ENCODE measurements at regions not wholly inside any gene's neighbourhood (a gene's known extent, or its start where the extent isn't known, plus 50 kb on each side); places are given as distances from the start of the nearest gene placed in this dataset.

- no peaks in the 10 kb centered on the region for H3K36me3 Mint-ChIP-seq (ENCODE audit: insufficient read depth, unreplicated experiment)
- H3K27ac Mint-ChIP-seq (ENCODE audit: low read depth, unreplicated experiment) = peak overlapping the region; percentile 40
- peaks cover 9% of the 10 kb centered on the region for H3K4me1 Mint-ChIP-seq (ENCODE audit: insufficient read depth, unreplicated experiment)
- DNase-seq (ENCODE audit: unreplicated experiment) = no peak
- BruUV-seq (replicated peaks) = no TSS peak
- no peak for TF ChIP-seq CTCF (IDR thresholded peaks at IDR 0.05; ENCODE audit: unreplicated experiment)
- H3K27me3 Mint-ChIP-seq (ENCODE audit: insufficient read depth, unreplicated experiment) = no peaks in the 10 kb centered on the region
- no peak overlapping the region for H3K4me3 Mint-ChIP-seq (ENCODE audit: unreplicated experiment)
- H3K9me3 Mint-ChIP-seq (ENCODE audit: unreplicated experiment) = peaks cover 11% of the 10 kb centered on the region
- intact Hi-C loops (cut with micrococcal nuclease) = no loop called here
- ChIA-PET CTCF (no interaction called here), POLR2A (no interaction called here)
These were observed 121.5 kb upstream of the MAN1A1 start for GRCh38 chr6:119470893-119471542.

GRCh38 chr6:119467488-119468081 is 118.0 kb upstream of the MAN1A1 start:
- POLR2A ChIA-PET = interaction anchor here (1.1 kb wide), 1 partner anchor 20 kb away, joined by 4 read pairs; no protein-coding TSS in a partner anchor
- H3K27me3 Mint-ChIP-seq (ENCODE audit: insufficient read depth, unreplicated experiment) = no peaks in the 10 kb centered on the region
- intact Hi-C loops (cut with micrococcal nuclease) = no loop called here
- no peak overlapping the region for H3K27ac Mint-ChIP-seq (ENCODE audit: low read depth, unreplicated experiment)
- BruUV-seq (replicated peaks) = no TSS peak
- H3K4me3 Mint-ChIP-seq (ENCODE audit: unreplicated experiment) = peak overlapping the region; percentile 28
- no peak for TF ChIP-seq CTCF (IDR thresholded peaks at IDR 0.05; ENCODE audit: unreplicated experiment)
- peak; percentile 11 for DNase-seq (ENCODE audit: unreplicated experiment)
- H3K36me3 Mint-ChIP-seq (ENCODE audit: insufficient read depth, unreplicated experiment) = no peaks in the 10 kb centered on the region
- CTCF ChIA-PET = interaction anchor here (0.6 kb wide), 1 partner anchor 73 kb away, joined by 8 read pairs; no protein-coding TSS in a partner anchor
- H3K9me3 Mint-ChIP-seq (ENCODE audit: unreplicated experiment) = peaks cover 17% of the 10 kb centered on the region
- H3K4me1 Mint-ChIP-seq (ENCODE audit: insufficient read depth, unreplicated experiment) = peaks cover 9% of the 10 kb centered on the region

- ChIA-PET CTCF (no interaction called here), POLR2A (no interaction called here)
- H3K9me3 Mint-ChIP-seq (ENCODE audit: unreplicated experiment) = peaks cover 17% of the 10 kb centered on the region
- H3K27ac Mint-ChIP-seq (ENCODE audit: low read depth, unreplicated experiment) = no peak overlapping the region
- TF ChIP-seq CTCF (IDR thresholded peaks at IDR 0.05; ENCODE audit: unreplicated experiment) = no peak
- DNase-seq (ENCODE audit: unreplicated experiment) = no peak
- no TSS peak for BruUV-seq (replicated peaks)
- no peak overlapping the region for H3K4me3 Mint-ChIP-seq (ENCODE audit: unreplicated experiment)
- intact Hi-C loops (cut with micrococcal nuclease) = no loop called here
- H3K36me3 Mint-ChIP-seq (ENCODE audit: insufficient read depth, unreplicated experiment) = no peaks in the 10 kb centered on the region
- no peaks in the 10 kb centered on the region for H3K27me3 Mint-ChIP-seq (ENCODE audit: insufficient read depth, unreplicated experiment)
- peaks cover 6% of the 10 kb centered on the region for H3K4me1 Mint-ChIP-seq (ENCODE audit: insufficient read depth, unreplicated experiment)
These were observed 116.7 kb upstream of the MAN1A1 start for GRCh38 chr6:119466226-119466625.

GRCh38 chr6:119463081-119463626 is 113.6 kb upstream of the MAN1A1 start:
- Mint-ChIP-seq H3K27ac (ENCODE audit: low read depth, unreplicated experiment) (no peak overlapping the region), H3K27me3 (ENCODE audit: insufficient read depth, unreplicated experiment) (no peaks in the 10 kb centered on the region), H3K36me3 (ENCODE audit: insufficient read depth, unreplicated experiment) (no peaks in the 10 kb centered on the region), H3K4me1 (ENCODE audit: insufficient read depth, unreplicated experiment) (no peaks in the 10 kb centered on the region), H3K9me3 (ENCODE audit: unreplicated experiment) (peaks cover 21% of the 10 kb centered on the region), H3K4me3 (ENCODE audit: unreplicated experiment) (no peak overlapping the region)
- POLR2A ChIA-PET = interaction anchor here (0.9 kb wide), 1 partner anchor 10 kb away, joined by 3 read pairs; no protein-coding TSS in a partner anchor
- no peak for TF ChIP-seq CTCF (IDR thresholded peaks at IDR 0.05; ENCODE audit: unreplicated experiment)
- BruUV-seq (replicated peaks) = no TSS peak
- DNase-seq (ENCODE audit: unreplicated experiment) = no peak
- CTCF ChIA-PET = no interaction called here
- intact Hi-C loops (cut with micrococcal nuclease) = no loop called here
